Endothelial cell of umbilical vein (primary cell): ENCODE measurements at regions not wholly inside any gene's neighbourhood (a gene's known extent, or its start where the extent isn't known, plus 50 kb on each side); places are given as distances from the start of the nearest gene placed in this dataset.

ENCODE experiments used
- BruUV-seq: library from RNA; stranded (reverse); fragments of 400-500 nt; replicated peaks from 2 replicates; lab custom pipeline; 2021; lab: Mats Ljungman, UMichigan
- CTCF ChIA-PET: fragments of 300-600, 350-600 bp; sonication (Branson Sonifier 250); formaldehyde crosslinking; loops from one replicate; lab custom pipeline; 2021; ENCODE audit warnings: antibody characterized with exemption, inconsistent platforms; lab: Charles Lee
- POLR2A ChIA-PET: fragments of 300-600, 350-600 bp; sonication (Branson Sonifier 250); formaldehyde crosslinking; loops from one replicate; lab custom pipeline; 2021; ENCODE audit warnings: antibody characterized with exemption, inconsistent platforms; lab: Charles Lee
- DNase-seq: peaks from one replicate; pipeline ENCODE4 v3.0.0-alpha.2; 2011; ENCODE audit warnings: low read depth, low spot score
- FAIRE-seq: peaks from 2 replicates; lab custom pipeline; 2011; peaks lifted over from hg19 to GRCh38; lab: Jason Lieb, UNC
- H2AFZ ChIP-seq: 2 replicates; pipeline ENCODE4 v1.6.0; 2012; ENCODE audit warnings: low read depth, low read length, control low read depth, inconsistent platforms
- H3K27ac ChIP-seq: 2 replicates; pipeline ENCODE4 v1.5.1; 2011; ENCODE audit warnings: low read depth, mild to moderate bottlenecking, control low read depth, low read length, moderate library complexity; ENCODE audit not compliant: insufficient read depth
- H3K27me3 ChIP-seq, 2 experiments: 2 replicates each; pipeline versions ENCODE4 v1.6.0 to v1.6.1; 2011; ENCODE audit warnings: low read length in 2 of 2, mixed read lengths in 1 of 2; ENCODE audit not compliant: control insufficient read depth in 2 of 2, insufficient read depth in 2 of 2
- H3K36me3 ChIP-seq, 2 experiments: 2 replicates in 1 of 2; 3 replicates in 1 of 2; pipeline ENCODE4 v1.5.1; 2011; ENCODE audit warnings: low read length in 2 of 2, mild to moderate bottlenecking in 1 of 2, moderate library complexity in 1 of 2; ENCODE audit not compliant: control insufficient read depth in 2 of 2, insufficient read depth in 2 of 2; ENCODE audit errors: extremely low read depth in 1 of 2
- H3K4me1 ChIP-seq: 3 replicates; pipeline ENCODE4 v1.5.1; 2011; ENCODE audit warnings: mild to moderate bottlenecking, low read length; ENCODE audit not compliant: control insufficient read depth, insufficient read depth; ENCODE audit errors: extremely low read depth
- H3K4me2 ChIP-seq: 2 replicates; pipeline ENCODE4 v1.6.1; 2011; ENCODE audit warnings: low read length, control low read depth, mixed read lengths; ENCODE audit not compliant: insufficient read depth
- H3K4me3 ChIP-seq, 3 experiments: fragments of 200-600 bp in 1 of 3; sonication (generic), shearing (Covaris generic) in 1 of 3; replicated peaks in 1 of 3; 2 replicates each; pipeline ENCODE4 v1.5.1; 2011 to 2016; ENCODE audit warnings: control low read depth in 3 of 3, low read length in 3 of 3, mild to moderate bottlenecking in 2 of 3, inconsistent platforms in 1 of 3, low read depth in 1 of 3, moderate library complexity in 1 of 3; ENCODE audit not compliant: insufficient read depth in 1 of 3
- H3K79me2 ChIP-seq: 2 replicates; pipeline ENCODE4 v1.6.0; 2012; ENCODE audit warnings: low read length, inconsistent platforms; ENCODE audit not compliant: control insufficient read depth, insufficient read depth
- H3K9ac ChIP-seq: replicated peaks from 2 replicates; pipeline ENCODE3; 2011; ENCODE audit warnings: low read length, control low read depth; ENCODE audit not compliant: insufficient read depth; ENCODE audit errors: extremely low read depth
- H3K9me1 ChIP-seq: replicated peaks from 3 replicates; pipeline ENCODE4 v1.6.0; 2011; ENCODE audit warnings: mild to moderate bottlenecking, low read length; ENCODE audit not compliant: control insufficient read depth, insufficient read depth; ENCODE audit errors: extremely low read depth
- H3K9me3 ChIP-seq: replicated peaks from 2 replicates; pipeline ENCODE4 v1.5.1; 2012; ENCODE audit warnings: low read length, inconsistent platforms; ENCODE audit not compliant: control insufficient read depth, insufficient read depth
- H4K20me1 ChIP-seq: replicated peaks from 2 replicates; pipeline ENCODE3; 2011; ENCODE audit warnings: mild to moderate bottlenecking, low read length; ENCODE audit not compliant: control insufficient read depth, insufficient read depth; ENCODE audit errors: extremely low read depth
- EZH2 ChIP-seq: IDR thresholded peaks from 2 replicates; pipeline ENCODE4 v1.6.1; 2012; ENCODE audit warnings: borderline replicate concordance, low read depth, mild to moderate bottlenecking, moderate library complexity, low read length, inconsistent platforms; ENCODE audit not compliant: severe bottlenecking
- FOS ChIP-seq: IDR thresholded peaks from 2 replicates; pipeline ENCODE4 v1.6.1; 2011; ENCODE audit warnings: mild to moderate bottlenecking, low read length, moderate library complexity, borderline replicate concordance; ENCODE audit not compliant: insufficient read depth
- GATA2 ChIP-seq: IDR thresholded peaks from 2 replicates; pipeline ENCODE4 v1.7.0; 2011; ENCODE audit warnings: low read depth, mild to moderate bottlenecking, moderate library complexity, mixed read lengths, low read length; ENCODE audit not compliant: insufficient read length, insufficient read depth
- JUN ChIP-seq: IDR thresholded peaks from 2 replicates; pipeline ENCODE4 v1.6.1; 2011; ENCODE audit warnings: borderline replicate concordance, low read depth; ENCODE audit not compliant: insufficient read length, insufficient read depth
- MYC ChIP-seq: IDR thresholded peaks from one replicate; pipeline ENCODE4 v1.6.1; 2011; ENCODE audit warnings: mild to moderate bottlenecking, low read depth, low read length
- POLR2A ChIP-seq: IDR thresholded peaks from 2 replicates; pipeline ENCODE4 v1.6.1; 2012; ENCODE audit warnings: low read depth, mild to moderate bottlenecking, control low read depth, low read length
- POLR2AphosphoS5 ChIP-seq: IDR thresholded peaks from 2 replicates; pipeline ENCODE4 v1.6.1; 2012; ENCODE audit warnings: low read depth, mild to moderate bottlenecking, control low read depth, low read length, moderate library complexity; ENCODE audit not compliant: insufficient read depth
- dilution Hi-C: fragments of 300-500 bp; cut with MboI; formaldehyde crosslinking; loops from one replicate; pipeline ENCODE4 v1.15.0; 2019; ENCODE audit warnings: low sequenced_read_pairs; ENCODE audit not compliant: extremely low pct_ligation_motif_present
- intact Hi-C: fragments of 100-400 bp; cut with micrococcal nuclease; formaldehyde crosslinking; loops from one replicate; pipeline ENCODE4 v1.10.0; 2022
- TF ChIP-seq, protein P1 (sequence below), 2 donors: IDR thresholded peaks; 1 replicate in 1 of 2; 2 replicates in 1 of 2; pipeline ENCODE4 v1.5.1; 2011; ENCODE audit warnings: low read length in 2 of 2, mild to moderate bottlenecking in 2 of 2, moderate library complexity in 2 of 2, control low read depth in 1 of 2, inconsistent platforms in 1 of 2, low read depth in 1 of 2; ENCODE audit not compliant: insufficient read depth in 1 of 2; ENCODE audit errors: extremely low read depth in 1 of 2
- TF ChIP-seq, protein P2 (sequence below): IDR thresholded peaks from 2 replicates; pipeline ENCODE4 v1.6.1; 2011; ENCODE audit not compliant: insufficient read depth, insufficient read length

DNA sequence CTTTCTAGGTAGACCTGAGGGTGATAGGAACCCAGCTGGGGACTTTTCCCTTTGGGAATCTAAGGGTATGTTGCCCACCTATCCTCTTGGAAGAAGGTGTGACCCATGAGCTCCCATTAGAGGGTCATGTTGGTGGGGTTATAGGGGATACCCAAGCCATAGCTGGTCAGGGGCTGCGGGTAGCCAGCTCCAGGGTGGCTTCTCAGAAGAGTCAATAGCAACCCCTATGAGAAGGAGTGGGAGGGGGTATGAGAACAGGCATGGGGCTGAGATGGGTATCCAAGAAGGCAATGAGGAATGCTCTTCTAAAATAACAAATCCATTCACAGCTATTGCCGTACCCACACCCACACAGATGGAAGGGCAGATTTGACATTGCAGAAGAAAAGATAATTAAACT, 217.8 kb downstream of the UACA start:
- H3K27me3 ChIP-seq = peaks cover 14 to 20% of the 10 kb centered on the region in 2 experiments
- H3K9me1 ChIP-seq = no peaks in the 10 kb centered on the region
- no peaks in the 10 kb centered on the region for H4K20me1 ChIP-seq
- BruUV-seq = no TSS peak
- no peak overlapping the region for H3K27ac ChIP-seq
- no peaks in the 10 kb centered on the region for H3K4me1 ChIP-seq
- intact Hi-C loops = no loop called here
- FAIRE-seq = no peak
- H2AFZ ChIP-seq = no peak overlapping the region
- no peak for DNase-seq
- H3K9ac ChIP-seq = no peak overlapping the region
- TF ChIP-seq, protein P1, sequence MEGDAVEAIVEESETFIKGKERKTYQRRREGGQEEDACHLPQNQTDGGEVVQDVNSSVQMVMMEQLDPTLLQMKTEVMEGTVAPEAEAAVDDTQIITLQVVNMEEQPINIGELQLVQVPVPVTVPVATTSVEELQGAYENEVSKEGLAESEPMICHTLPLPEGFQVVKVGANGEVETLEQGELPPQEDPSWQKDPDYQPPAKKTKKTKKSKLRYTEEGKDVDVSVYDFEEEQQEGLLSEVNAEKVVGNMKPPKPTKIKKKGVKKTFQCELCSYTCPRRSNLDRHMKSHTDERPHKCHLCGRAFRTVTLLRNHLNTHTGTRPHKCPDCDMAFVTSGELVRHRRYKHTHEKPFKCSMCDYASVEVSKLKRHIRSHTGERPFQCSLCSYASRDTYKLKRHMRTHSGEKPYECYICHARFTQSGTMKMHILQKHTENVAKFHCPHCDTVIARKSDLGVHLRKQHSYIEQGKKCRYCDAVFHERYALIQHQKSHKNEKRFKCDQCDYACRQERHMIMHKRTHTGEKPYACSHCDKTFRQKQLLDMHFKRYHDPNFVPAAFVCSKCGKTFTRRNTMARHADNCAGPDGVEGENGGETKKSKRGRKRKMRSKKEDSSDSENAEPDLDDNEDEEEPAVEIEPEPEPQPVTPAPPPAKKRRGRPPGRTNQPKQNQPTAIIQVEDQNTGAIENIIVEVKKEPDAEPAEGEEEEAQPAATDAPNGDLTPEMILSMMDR (IDR thresholded peaks at IDR 0.05; ENCODE audit: extremely low read depth in 1 of 2, insufficient read depth in 1 of 2, low read depth in 1 of 2, low read length in 2 of 2) = no peak
- TF ChIP-seq POLR2A = no peak
- no peak for TF ChIP-seq JUN
- TF ChIP-seq FOS = no peak
- no peak for TF ChIP-seq POLR2AphosphoS5
- TF ChIP-seq, protein P2, sequence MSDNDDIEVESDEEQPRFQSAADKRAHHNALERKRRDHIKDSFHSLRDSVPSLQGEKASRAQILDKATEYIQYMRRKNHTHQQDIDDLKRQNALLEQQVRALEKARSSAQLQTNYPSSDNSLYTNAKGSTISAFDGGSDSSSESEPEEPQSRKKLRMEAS = no peak
- TF ChIP-seq GATA2 = no peak
- no peak for TF ChIP-seq EZH2
- TF ChIP-seq MYC = no peak
- CTCF ChIA-PET = no interaction called here
- dilution Hi-C loops = no loop called here
- no peaks in the 10 kb centered on the region for H3K36me3 ChIP-seq
- no peaks in the 10 kb centered on the region for H3K79me2 ChIP-seq
- no peak overlapping the region for H3K4me2 ChIP-seq
- H3K9me3 ChIP-seq = no peaks in the 10 kb centered on the region
- POLR2A ChIA-PET = no interaction called here
- H3K4me3 ChIP-seq = no peak overlapping the region
